Thoracic aorta (tissue), 2 donors: ENCODE measurements at regions not wholly inside any gene's neighbourhood (a gene's known extent, or its start where the extent isn't known, plus 50 kb on each side); places are given as distances from the start of the nearest gene placed in this dataset.

ENCODE experiments used
- ATAC-seq: fragments of 150-250 bp; one replicate; pipeline ENCODE4 v1.8.0; 2017; ENCODE audit warnings: low read depth; ENCODE audit not compliant: insufficient number of reproducible peaks, low FRiP score
- DNase-seq: peaks from one replicate; pipeline ENCODE4 v3.0.0-alpha.2; 2020; ENCODE audit warnings: low spot score
- H3K27ac ChIP-seq, 2 donors: fragments of 200-600 bp; sonication (generic); 1 replicate in 1 of 2; 2 replicates in 1 of 2; pipeline ENCODE4 v1.5.1; 2016; ENCODE audit warnings: mild to moderate bottlenecking in 2 of 2, moderate library complexity in 2 of 2
- H3K27me3 ChIP-seq: fragments of 200-600 bp; sonication (generic); replicated peaks from 2 replicates; pipeline ENCODE4 v1.6.0; 2016; ENCODE audit warnings: mild to moderate bottlenecking; ENCODE audit not compliant: insufficient read depth
- H3K36me3 ChIP-seq: fragments of 200-600 bp; sonication (generic); one replicate; pipeline ENCODE4 v1.5.1; 2016
- H3K4me1 ChIP-seq, 2 donors: fragments of 200-600 bp; sonication (generic); 1 replicate in 1 of 2; 2 replicates in 1 of 2; pipeline versions ENCODE4 v1.5.1 to v1.6.0; 2016; ENCODE audit warnings: low read depth in 2 of 2, mild to moderate bottlenecking in 1 of 2; ENCODE audit not compliant: control insufficient read depth in 1 of 2
- H3K4me3 ChIP-seq: fragments of 200-600 bp; sonication (generic); 2 replicates; pipeline ENCODE4 v1.5.1; 2016; ENCODE audit warnings: mild to moderate bottlenecking
- H3K9me3 ChIP-seq: fragments of 200-600 bp; sonication (generic); 2 replicates; pipeline ENCODE4 v1.5.1; 2016
- TF ChIP-seq, protein P1 (sequence below): fragments of 200-600 bp; sonication (generic); IDR thresholded peaks from one replicate; pipeline ENCODE4 v1.5.1; 2019; ENCODE audit warnings: antibody characterized with exemption

DNA sequence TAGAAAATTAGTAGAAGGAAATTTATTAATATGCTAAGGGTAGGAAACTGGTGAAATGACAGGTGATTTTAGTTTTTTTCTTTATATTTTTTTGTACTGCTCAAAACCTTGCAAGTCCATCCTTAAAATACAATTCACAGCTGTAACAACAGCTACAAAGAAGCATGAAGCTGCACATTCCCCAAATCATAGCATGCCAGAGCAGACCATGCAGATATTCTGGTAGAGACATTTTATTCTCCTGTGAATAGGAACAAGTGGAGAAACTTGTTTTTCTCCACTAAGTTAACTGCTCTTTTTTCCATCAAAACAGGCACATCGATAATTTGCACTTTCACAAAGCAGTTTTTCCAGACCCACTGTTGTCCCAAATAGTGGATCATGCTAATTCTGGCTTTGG, 1125.7 kb downstream of the BRINP3 start:
- ATAC-seq (no peak), DNase-seq (no peak)
- Histone ChIP-seq H3K9me3 (no peaks in the 10 kb centered on the region), H3K27ac (no peak overlapping the region), H3K4me3 (no peak overlapping the region), H3K4me1 (no peaks in the 10 kb centered on the region), H3K27me3 (no peaks in the 10 kb centered on the region), H3K36me3 (no peaks in the 10 kb centered on the region)
- TF ChIP-seq, protein P1, sequence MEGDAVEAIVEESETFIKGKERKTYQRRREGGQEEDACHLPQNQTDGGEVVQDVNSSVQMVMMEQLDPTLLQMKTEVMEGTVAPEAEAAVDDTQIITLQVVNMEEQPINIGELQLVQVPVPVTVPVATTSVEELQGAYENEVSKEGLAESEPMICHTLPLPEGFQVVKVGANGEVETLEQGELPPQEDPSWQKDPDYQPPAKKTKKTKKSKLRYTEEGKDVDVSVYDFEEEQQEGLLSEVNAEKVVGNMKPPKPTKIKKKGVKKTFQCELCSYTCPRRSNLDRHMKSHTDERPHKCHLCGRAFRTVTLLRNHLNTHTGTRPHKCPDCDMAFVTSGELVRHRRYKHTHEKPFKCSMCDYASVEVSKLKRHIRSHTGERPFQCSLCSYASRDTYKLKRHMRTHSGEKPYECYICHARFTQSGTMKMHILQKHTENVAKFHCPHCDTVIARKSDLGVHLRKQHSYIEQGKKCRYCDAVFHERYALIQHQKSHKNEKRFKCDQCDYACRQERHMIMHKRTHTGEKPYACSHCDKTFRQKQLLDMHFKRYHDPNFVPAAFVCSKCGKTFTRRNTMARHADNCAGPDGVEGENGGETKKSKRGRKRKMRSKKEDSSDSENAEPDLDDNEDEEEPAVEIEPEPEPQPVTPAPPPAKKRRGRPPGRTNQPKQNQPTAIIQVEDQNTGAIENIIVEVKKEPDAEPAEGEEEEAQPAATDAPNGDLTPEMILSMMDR: no peak

DNA sequence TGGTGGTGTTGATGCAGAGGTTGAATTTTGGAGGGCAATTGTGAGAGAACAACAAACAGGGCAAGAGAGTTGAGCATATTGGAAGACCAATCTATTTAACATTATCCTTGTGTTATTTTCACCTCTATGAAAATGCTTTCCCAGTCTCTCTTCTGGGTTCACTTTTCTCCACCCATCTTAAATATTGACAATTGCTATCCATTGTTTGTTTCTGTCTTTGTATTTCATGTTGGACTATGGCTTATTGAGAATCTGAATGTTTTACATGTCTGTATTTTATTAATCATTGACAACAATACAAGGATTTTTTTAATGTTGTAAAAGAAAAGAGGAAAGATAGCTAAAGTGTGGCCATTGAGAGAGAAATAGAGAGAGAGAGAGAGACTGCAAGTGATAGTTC, 1121.5 kb downstream of the BRINP3 start:
- DNase-seq: no peak
- no peak overlapping the region for H3K27ac ChIP-seq
- H3K4me3 ChIP-seq: no peak overlapping the region
- H3K27me3 ChIP-seq: no peaks in the 10 kb centered on the region
- H3K36me3 ChIP-seq: no peaks in the 10 kb centered on the region
- TF ChIP-seq, protein P1: no peak
- no peaks in the 10 kb centered on the region for H3K9me3 ChIP-seq
- no peak for ATAC-seq
- no peaks in the 10 kb centered on the region for H3K4me1 ChIP-seq

DNA sequence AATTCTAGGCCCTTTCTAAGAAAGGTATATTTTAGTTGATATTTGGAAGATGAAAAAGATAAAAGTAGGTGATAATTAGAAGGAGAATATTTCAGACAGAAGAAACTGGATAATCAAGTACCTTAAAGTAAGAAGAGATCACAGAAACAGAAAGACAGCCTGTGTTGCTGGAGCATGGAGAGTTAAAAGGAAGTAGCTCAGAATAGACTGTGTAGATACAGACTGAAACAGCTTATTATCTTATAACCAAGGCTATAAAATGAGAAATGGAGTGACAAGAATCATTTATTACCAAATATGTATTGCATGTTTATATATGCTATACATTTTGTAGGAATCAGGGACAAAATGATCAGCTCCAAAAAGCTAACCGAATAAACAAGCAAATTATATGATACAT, 1120.3 kb downstream of the BRINP3 start:
- no peak overlapping the region for H3K4me3 ChIP-seq
- DNase-seq (no peak), ATAC-seq (no peak)
- H3K27me3 ChIP-seq: no peaks in the 10 kb centered on the region
- no peak overlapping the region for H3K27ac ChIP-seq
- no peaks in the 10 kb centered on the region for H3K4me1 ChIP-seq
- TF ChIP-seq, protein P1: no peak
- no peaks in the 10 kb centered on the region for H3K9me3 ChIP-seq
- H3K36me3 ChIP-seq: no peaks in the 10 kb centered on the region

DNA sequence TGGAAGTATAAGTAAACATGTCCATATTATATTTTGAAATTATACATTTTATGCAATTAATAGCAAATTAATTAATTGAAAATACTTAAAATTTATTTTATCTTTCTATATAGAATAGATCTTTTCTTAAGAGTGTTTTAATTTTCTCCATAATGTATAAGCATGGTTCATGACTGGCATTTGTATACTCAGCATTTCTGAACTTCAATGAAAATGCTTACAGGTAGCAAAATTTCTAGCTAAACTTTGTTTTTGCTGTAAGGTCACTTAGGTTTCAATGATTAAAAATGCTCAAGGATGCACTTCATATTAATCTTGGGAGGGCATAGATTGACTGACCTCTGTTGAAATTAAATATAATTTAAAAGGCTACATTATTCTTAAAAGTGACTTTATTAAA, 1108.1 kb downstream of the BRINP3 start:
- DNase-seq: no peak
- TF ChIP-seq, protein P1: no peak
- H3K9me3 ChIP-seq: no peaks in the 10 kb centered on the region

DNA sequence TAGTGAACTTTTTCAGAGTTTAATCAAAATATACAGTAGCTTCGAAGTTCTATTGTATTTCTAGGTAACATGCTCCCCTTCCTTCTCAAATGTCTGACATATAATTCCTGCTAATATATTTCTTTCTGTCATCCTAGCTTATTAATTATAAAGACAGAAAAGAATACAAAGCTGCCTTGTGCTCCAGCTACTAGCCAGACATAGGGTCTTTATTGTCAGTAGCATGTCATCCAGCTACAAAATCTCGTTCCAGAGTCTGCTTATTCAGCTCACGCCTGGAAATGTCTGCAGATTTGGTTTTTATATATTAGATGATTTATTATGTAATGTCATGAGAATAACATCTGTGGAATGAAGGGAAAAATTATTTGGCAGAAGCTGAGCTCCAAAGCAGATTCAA, 1102.8 kb downstream of the BRINP3 start:
- no peaks in the 10 kb centered on the region for H3K4me1 ChIP-seq
- TF ChIP-seq, protein P1: no peak
- H3K27me3 ChIP-seq: no peaks in the 10 kb centered on the region
- H3K36me3 ChIP-seq: no peaks in the 10 kb centered on the region
- no peak overlapping the region for H3K27ac ChIP-seq
- no peak for ATAC-seq
- no peak overlapping the region for H3K4me3 ChIP-seq
- no peak for DNase-seq
- H3K9me3 ChIP-seq: no peaks in the 10 kb centered on the region

More for the DNA sequence above, 1108.1 kb downstream of the BRINP3 start:
- no peak overlapping the region for H3K27ac ChIP-seq
- no peak overlapping the region for H3K4me3 ChIP-seq
- no peak for ATAC-seq
- no peaks in the 10 kb centered on the region for H3K27me3 ChIP-seq
- no peaks in the 10 kb centered on the region for H3K36me3 ChIP-seq
- no peaks in the 10 kb centered on the region for H3K4me1 ChIP-seq
